SK-N-SH (cell line): ENCODE measurements at regions not wholly inside any gene's neighbourhood (a gene's known extent, or its start where the extent isn't known, plus 50 kb on each side); places are given as distances from the start of the nearest gene placed in this dataset.

Experiments
- CTCF ChIA-PET: fragments of 300-600, 350-600 bp; formaldehyde crosslinking; extraction: SDS; loops from one replicate; lab custom pipeline; 2021; lab: Yijun Ruan, JAX
- POLR2A ChIA-PET: fragments of 350-600 bp; sonication (Branson Sonifier 250); formaldehyde crosslinking; extraction: SDS; loops from one replicate; lab custom pipeline; 2020; ENCODE audit warnings: antibody characterized with exemption, inconsistent platforms; lab: Yijun Ruan, JAX
- DNase-seq: peaks from one replicate; pipeline ENCODE4 v3.0.0; 2012
- H2AFZ ChIP-seq: fragments of 200-600 bp; sonication (generic); 2 replicates; pipeline ENCODE4 v1.8.1; 2016; ENCODE audit warnings: antibody characterized with exemption, mild to moderate bottlenecking, low read depth
- H3F3A ChIP-seq: fragments of 200-600 bp; sonication (generic); replicated peaks from 2 replicates; pipeline ENCODE3; 2016; ENCODE audit warnings: antibody characterized with exemption, mild to moderate bottlenecking; ENCODE audit not compliant: insufficient read depth
- H3K27ac ChIP-seq, 2 experiments: fragments of 200-500 bp in 1 of 2; fragments of 200-600 bp in 1 of 2; sonication (Bioruptor generic) in 1 of 2; sonication (generic), shearing (Covaris generic) in 1 of 2; 2 replicates each; pipeline versions ENCODE4 v1.5.1 to v1.6.1; 2014 to 2016; ENCODE audit warnings: low read depth in 2 of 2, inconsistent platforms in 1 of 2, low read length in 1 of 2, mild to moderate bottlenecking in 1 of 2, mixed read lengths in 1 of 2
- H3K27me3 ChIP-seq: fragments of 200-600 bp; sonication (generic), shearing (Covaris generic); 2 replicates; pipeline ENCODE4 v1.6.1; 2016; ENCODE audit warnings: mixed run types; ENCODE audit not compliant: insufficient read depth
- H3K36me3 ChIP-seq, 2 experiments: fragments of 200-500 bp in 1 of 2; fragments of 200-600 bp in 1 of 2; sonication (Bioruptor generic) in 1 of 2; sonication (generic) in 1 of 2; replicated peaks in 1 of 2; 2 replicates each; pipeline versions ENCODE3 to v1.5.1; 2014 to 2016; ENCODE audit warnings: low read length in 1 of 2, mild to moderate bottlenecking in 1 of 2; ENCODE audit not compliant: insufficient read depth in 2 of 2, control insufficient read depth in 1 of 2
- H3K4me1 ChIP-seq, 2 experiments: fragments of 200-500 bp in 1 of 2; fragments of 200-600 bp in 1 of 2; sonication (Bioruptor generic) in 1 of 2; sonication (generic), shearing (Covaris generic) in 1 of 2; 2 replicates each; pipeline versions ENCODE4 v1.5.1 to v1.6.1; 2014 to 2016; ENCODE audit warnings: low read depth in 1 of 2, low read length in 1 of 2, mixed run types in 1 of 2; ENCODE audit not compliant: insufficient read depth in 2 of 2, control insufficient read depth in 1 of 2
- H3K4me2 ChIP-seq: fragments of 200-600 bp; sonication (generic), shearing (Covaris generic); 2 replicates; pipeline ENCODE4 v1.6.1; 2017; ENCODE audit warnings: mixed run types
- H3K4me3 ChIP-seq, 2 experiments: fragments of 200-500 bp in 1 of 2; fragments of 200-600 bp in 1 of 2; sonication (Bioruptor generic) in 1 of 2; sonication (generic), shearing (Covaris generic) in 1 of 2; 2 replicates each; pipeline versions ENCODE4 v1.5.1 to v1.8.1; 2014 to 2016; ENCODE audit warnings: low read depth in 2 of 2, inconsistent platforms in 1 of 2, low read length in 1 of 2, mild to moderate bottlenecking in 1 of 2, mixed read lengths in 1 of 2, moderate library complexity in 1 of 2
- H3K79me2 ChIP-seq: fragments of 200-600 bp; sonication (generic); 2 replicates; pipeline ENCODE4 v1.8.1; 2017; ENCODE audit warnings: mild to moderate bottlenecking; ENCODE audit not compliant: insufficient read depth
- H3K9ac ChIP-seq: fragments of 200-600 bp; sonication (generic); 2 replicates; pipeline ENCODE4 v1.6.1; 2017; ENCODE audit warnings: mixed run types
- H3K9me2 ChIP-seq: fragments of 200-600 bp; sonication (generic); 2 replicates; pipeline ENCODE4 v1.6.1; 2017; ENCODE audit warnings: mixed run types
- H3K9me3 ChIP-seq: fragments of 200-600 bp; sonication (generic); 2 replicates; pipeline ENCODE4 v1.6.1; 2017; ENCODE audit warnings: mixed run types, mild to moderate bottlenecking, moderate library complexity
- H4K20me1 ChIP-seq: fragments of 200-600 bp; sonication (generic); 2 replicates; pipeline ENCODE4 v1.6.1; 2017; ENCODE audit warnings: mild to moderate bottlenecking, mixed run types; ENCODE audit not compliant: insufficient read depth
- CHD2 ChIP-seq: fragments of 150-350 bp; IDR thresholded peaks from 2 replicates; pipeline ENCODE4 v1.6.1; 2018; ENCODE audit warnings: low read length; ENCODE audit not compliant: partially characterized antibody
- ELF1 ChIP-seq: IDR thresholded peaks from 2 replicates; pipeline ENCODE4 v1.4.0; 2012
- EZH2phosphoT487 ChIP-seq: fragments of 200-600 bp; sonication (generic); IDR thresholded peaks from 2 replicates; pipeline ENCODE4 v1.6.1; 2017; ENCODE audit warnings: low read depth, mixed run types, mild to moderate bottlenecking, antibody characterized with exemption, moderate library complexity, borderline replicate concordance
- FOSL2 ChIP-seq: IDR thresholded peaks from 2 replicates; pipeline ENCODE4 v1.4.0; 2012; ENCODE audit warnings: low read depth, mild to moderate bottlenecking, moderate library complexity, borderline replicate concordance
- GABPA ChIP-seq: IDR thresholded peaks from 2 replicates; pipeline ENCODE4 v1.4.0; 2012; ENCODE audit warnings: low read depth, mild to moderate bottlenecking
- GATA2 ChIP-seq: sonication (generic); formaldehyde crosslinking; IDR thresholded peaks from 2 replicates; pipeline ENCODE4 v1.5.0; 2020; ENCODE audit warnings: mild to moderate bottlenecking, missing genetic modification reagents
- JUND ChIP-seq: IDR thresholded peaks from 2 replicates; pipeline ENCODE4 v1.4.0; 2012
- MAX ChIP-seq: IDR thresholded peaks from 2 replicates; pipeline ENCODE4 v1.4.0; 2012; ENCODE audit warnings: low read depth
- MXI1 ChIP-seq: IDR thresholded peaks from 2 replicates; pipeline ENCODE4 v1.6.1; 2012; ENCODE audit warnings: mild to moderate bottlenecking, low read depth, low read length, improper control_type of control experiment
- NFIC ChIP-seq: IDR thresholded peaks from 2 replicates; pipeline ENCODE4 v1.4.0; 2012; ENCODE audit warnings: borderline replicate concordance
- NRF1 ChIP-seq: IDR thresholded peaks from 2 replicates; pipeline ENCODE4 v1.6.1; 2012; ENCODE audit warnings: low read depth, mild to moderate bottlenecking, low read length
- PBX3 ChIP-seq: IDR thresholded peaks from 2 replicates; pipeline ENCODE4; 2012
- POLR2AphosphoS5 ChIP-seq: IDR thresholded peaks from 2 replicates; pipeline ENCODE4 v1.6.1; 2012; ENCODE audit warnings: low read depth, low read length
- RCOR1 ChIP-seq: fragments of 150-350 bp; IDR thresholded peaks from 2 replicates; pipeline ENCODE4 v1.6.1; 2017; ENCODE audit warnings: antibody characterized with exemption, low read length
- RFX5 ChIP-seq: IDR thresholded peaks from 2 replicates; pipeline ENCODE4 v1.6.1; 2012; ENCODE audit warnings: mild to moderate bottlenecking, improper control_type of control experiment, low read length
- RXRA ChIP-seq: IDR thresholded peaks from 2 replicates; pipeline ENCODE4 v1.4.0; 2012; ENCODE audit warnings: low read depth, mild to moderate bottlenecking, borderline replicate concordance
- SIN3A ChIP-seq: IDR thresholded peaks from 2 replicates; pipeline ENCODE4 v1.6.1; 2012; ENCODE audit warnings: low read depth, mild to moderate bottlenecking, low read length, moderate library complexity, borderline replicate concordance
- TAF1 ChIP-seq: IDR thresholded peaks from 2 replicates; pipeline ENCODE4 v1.6.1; 2012; ENCODE audit warnings: low read depth, mild to moderate bottlenecking, low read length, moderate library complexity, borderline replicate concordance
- TCF12 ChIP-seq: IDR thresholded peaks from 2 replicates; pipeline ENCODE4 v1.4.0; 2012
- YY1 ChIP-seq: IDR thresholded peaks from 2 replicates; pipeline ENCODE4 v1.4.0; 2012; ENCODE audit warnings: low read depth, mild to moderate bottlenecking
- ZBTB33 ChIP-seq: IDR thresholded peaks from 2 replicates; pipeline ENCODE4 v1.4.0; 2012; ENCODE audit warnings: low read depth, borderline replicate concordance
- WGBS: methylation state at CpG from one replicate; pipeline ENCODE4 v1.1.6; 2017; ENCODE audit warnings: low lambda C conversion rate; 5-methylcytosine and 5-hydroxymethylcytosine counted together
- TF ChIP-seq, protein P1 (sequence below): fragments of 150-350 bp; IDR thresholded peaks from 2 replicates; pipeline ENCODE4 v1.6.1; 2016; ENCODE audit warnings: mild to moderate bottlenecking, low read depth, low read length

DNA sequence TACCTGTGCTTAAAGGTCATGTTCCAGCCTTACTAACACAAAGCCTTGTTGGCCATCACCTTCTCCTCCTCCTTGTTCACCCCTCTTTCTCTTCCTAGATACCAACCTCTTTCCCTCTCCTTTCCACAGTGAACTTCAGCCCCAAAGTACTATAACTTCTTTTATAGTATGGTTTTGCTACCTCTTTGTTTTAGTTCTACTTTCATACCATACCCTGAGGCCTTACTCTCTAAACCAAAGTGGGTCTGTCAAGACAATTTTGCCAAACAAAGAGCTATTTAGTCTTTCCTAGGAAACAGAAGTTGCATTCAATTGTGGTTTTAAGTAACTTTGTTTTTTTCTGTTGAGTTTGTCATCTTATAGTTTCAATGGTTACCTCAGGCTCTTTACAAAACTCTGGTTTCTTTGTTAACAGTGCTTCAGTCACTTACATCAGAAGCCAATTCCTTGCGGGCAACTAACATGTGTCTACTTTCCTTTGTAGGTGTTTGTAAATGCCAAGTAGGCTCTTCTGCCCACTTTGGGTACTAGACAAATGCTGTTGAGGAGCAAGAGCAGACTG, 623.9 kb upstream of the PKN2 start:
- H3F3A ChIP-seq, result peaks cover 10% of the 10 kb centered on the region
- POLR2A ChIA-PET, result no interaction called here
- no peaks in the 10 kb centered on the region for H3K79me2 ChIP-seq
- no peaks in the 10 kb centered on the region for H4K20me1 ChIP-seq
- no peak overlapping the region for H3K9ac ChIP-seq
- no peak overlapping the region for H3K27ac ChIP-seq
- H3K4me1 ChIP-seq, result peaks cover 0 to 13% of the 10 kb centered on the region in 2 experiments; a peak in 2 of 4 replicates
- no peaks in the 10 kb centered on the region for H3K9me3 ChIP-seq
- no peaks in the 10 kb centered on the region for H3K9me2 ChIP-seq
- TF ChIP-seq MXI1 (no peak), YY1 (no peak), JUND (no peak), EZH2phosphoT487 (no peak), PBX3 (no peak), MAX (no peak), CHD2 (no peak), NFIC (no peak), GABPA (no peak), NRF1 (no peak), RFX5 (no peak), SIN3A (no peak), TAF1 (no peak)
- TF ChIP-seq, protein P1, sequence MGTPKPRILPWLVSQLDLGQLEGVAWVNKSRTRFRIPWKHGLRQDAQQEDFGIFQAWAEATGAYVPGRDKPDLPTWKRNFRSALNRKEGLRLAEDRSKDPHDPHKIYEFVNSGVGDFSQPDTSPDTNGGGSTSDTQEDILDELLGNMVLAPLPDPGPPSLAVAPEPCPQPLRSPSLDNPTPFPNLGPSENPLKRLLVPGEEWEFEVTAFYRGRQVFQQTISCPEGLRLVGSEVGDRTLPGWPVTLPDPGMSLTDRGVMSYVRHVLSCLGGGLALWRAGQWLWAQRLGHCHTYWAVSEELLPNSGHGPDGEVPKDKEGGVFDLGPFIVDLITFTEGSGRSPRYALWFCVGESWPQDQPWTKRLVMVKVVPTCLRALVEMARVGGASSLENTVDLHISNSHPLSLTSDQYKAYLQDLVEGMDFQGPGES, result no peak
- TF ChIP-seq, all 33 proteins: peak for 0
- CTCF ChIA-PET, result interaction anchor here (0.8 kb wide), 1 partner anchor 111 kb away, joined by 3 read pairs; no protein-coding TSS in a partner anchor
- DNase-seq, result no peak
- Histone ChIP-seq H3K4me3 (no peak overlapping the region), H3K27me3 (no peaks in the 10 kb centered on the region), H2AFZ (0 out of 2 replicates have a peak overlapping the region, but pooled peaks have one; percentile 24), H3K36me3 (no peaks in the 10 kb centered on the region), H3K4me2 (no peak overlapping the region)
- WGBS, result 100% methylated on average over 1 of the region's 1 CpG

GRCh38 chr1:88060750-88061491, 623.2 kb upstream of the PKN2 start:
- peaks cover 0 to 13% of the 10 kb centered on the region in 2 experiments; a peak in 2 of 4 replicates for H3K4me1 ChIP-seq
- no peaks in the 10 kb centered on the region for H3K27me3 ChIP-seq
- H3K4me3 ChIP-seq, result no peak overlapping the region
- WGBS, result 84% methylated on average over 3 of the region's 3 CpGs
- no peaks in the 10 kb centered on the region for H4K20me1 ChIP-seq
- ChIA-PET POLR2A (no interaction called here), CTCF (interaction anchor here (0.8 to 1.0 kb wide), 2 partner anchors 86 to 111 kb away, joined by 3 read pairs; no protein-coding TSS in a partner anchor)
- H3K27ac ChIP-seq, result no peak overlapping the region
- H3K79me2 ChIP-seq, result no peaks in the 10 kb centered on the region
- H2AFZ ChIP-seq, result no peak overlapping the region
- no peaks in the 10 kb centered on the region for H3K36me3 ChIP-seq
- H3K9me3 ChIP-seq, result no peaks in the 10 kb centered on the region
- no peak overlapping the region for H3K9ac ChIP-seq
- H3K4me2 ChIP-seq, result no peak overlapping the region
- no peaks in the 10 kb centered on the region for H3K9me2 ChIP-seq
- peaks cover 10% of the 10 kb centered on the region for H3F3A ChIP-seq
- no peak for DNase-seq
- TF ChIP-seq MXI1 (no peak), GATA2 (no peak), TCF12 (no peak), ELF1 (no peak), TAF1 (no peak), RXRA (no peak), FOSL2 (no peak), PBX3 (no peak), RCOR1 (no peak), ZBTB33 (no peak), POLR2AphosphoS5 (no peak), MAX (no peak)
